MM.1S (cell line): ENCODE measurements at regions not wholly inside any gene's neighbourhood (a gene's known extent, or its start where the extent isn't known, plus 50 kb on each side); places are given as distances from the start of the nearest gene placed in this dataset.

Experiments used
- DNase-seq: peaks from one replicate; pipeline ENCODE4 v3.0.0-alpha.2; 2015
- H2AFZ ChIP-seq: fragments of 300-600 bp; sonication (generic); 2 replicates; pipeline ENCODE4 v1.6.0; 2016; ENCODE audit warnings: antibody characterized with exemption, low read length
- H3F3A ChIP-seq: fragments of 300-600 bp; sonication (generic); 2 replicates; pipeline ENCODE4 v1.6.1; 2016; ENCODE audit warnings: mild to moderate bottlenecking, antibody characterized with exemption, low read length, moderate library complexity, mixed read lengths; ENCODE audit not compliant: insufficient read depth
- H3K27ac ChIP-seq: fragments of 300-600 bp; sonication (generic); 2 replicates; pipeline ENCODE4 v1.5.1; 2016; ENCODE audit warnings: mild to moderate bottlenecking, low read length
- H3K27me3 ChIP-seq: fragments of 300-600 bp; sonication (generic); replicated peaks from 2 replicates; pipeline ENCODE4 v1.6.0; 2016; ENCODE audit warnings: low read length; ENCODE audit not compliant: insufficient read depth
- H3K36me3 ChIP-seq: fragments of 300-600 bp; sonication (generic); replicated peaks from 2 replicates; pipeline ENCODE4 v1.6.1; 2016; ENCODE audit warnings: mild to moderate bottlenecking, low read length, mixed read lengths; ENCODE audit not compliant: insufficient read depth
- H3K4me1 ChIP-seq: fragments of 300-600 bp; sonication (generic); 2 replicates; pipeline ENCODE4 v1.6.1; 2016; ENCODE audit warnings: low read length, mixed read lengths
- H3K4me2 ChIP-seq: fragments of 300-600 bp; sonication (generic); 2 replicates; pipeline ENCODE4 v1.6.0; 2016; ENCODE audit warnings: low read depth, low read length
- H3K4me3 ChIP-seq: fragments of 300-600 bp; sonication (generic); 2 replicates; pipeline ENCODE4 v1.5.1; 2016; ENCODE audit warnings: low read length, mixed read lengths
- H3K79me2 ChIP-seq: fragments of 300-600 bp; sonication (generic); 2 replicates; pipeline ENCODE4 v1.6.1; 2016; ENCODE audit warnings: mixed run types, low read length, mixed read lengths
- H3K9ac ChIP-seq: fragments of 300-600 bp; sonication (generic); 2 replicates; pipeline ENCODE4 v1.6.1; 2016; ENCODE audit warnings: low read length, mixed read lengths
- H3K9me2 ChIP-seq: fragments of 300-600 bp; sonication (generic); replicated peaks from 2 replicates; pipeline ENCODE4 v1.6.1; 2016; ENCODE audit warnings: mild to moderate bottlenecking, low read length, mixed read lengths; ENCODE audit not compliant: insufficient read depth
- H3K9me3 ChIP-seq: fragments of 300-600 bp; sonication (generic); replicated peaks from 2 replicates; pipeline ENCODE4 v1.6.1; 2016; ENCODE audit warnings: mild to moderate bottlenecking, low read length, mixed read lengths; ENCODE audit not compliant: insufficient read depth
- H4K20me1 ChIP-seq: fragments of 300-600 bp; sonication (generic); 2 replicates; pipeline ENCODE4 v1.6.1; 2016; ENCODE audit warnings: mild to moderate bottlenecking, low read length, moderate library complexity, mixed read lengths; ENCODE audit not compliant: insufficient read depth
- CTCF ChIP-seq: fragments of 300-600 bp; sonication (generic); IDR thresholded peaks from 2 replicates; pipeline ENCODE4 v1.5.1; 2016; ENCODE audit warnings: antibody characterized with exemption, low read length, mixed read lengths
- EZH2 ChIP-seq: fragments of 300-600 bp; sonication (generic); optimal IDR thresholded peaks from 2 replicates; pipeline ENCODE3; 2017; ENCODE audit warnings: low read depth, mild to moderate bottlenecking, antibody characterized with exemption, low read length, mixed read lengths
- EZH2phosphoT487 ChIP-seq: fragments of 300-600 bp; sonication (generic); IDR thresholded peaks from 2 replicates; pipeline ENCODE4 v1.6.1; 2018; ENCODE audit warnings: antibody characterized with exemption, low read length

- TF ChIP-seq EZH2 (no peak), CTCF (no peak), EZH2phosphoT487 (no peak)
- no peaks in the 10 kb centered on the region for H3F3A ChIP-seq
- H3K27me3 ChIP-seq: no peaks in the 10 kb centered on the region
- DNase-seq: no peak
- H3K4me2 ChIP-seq: no peak overlapping the region
- H3K4me1 ChIP-seq: no peaks in the 10 kb centered on the region
- H3K4me3 ChIP-seq: no peak overlapping the region
- no peak overlapping the region for H3K9ac ChIP-seq
- H2AFZ ChIP-seq: no peak overlapping the region
- H3K9me3 ChIP-seq: no peaks in the 10 kb centered on the region
- H3K79me2 ChIP-seq: no peaks in the 10 kb centered on the region
- no peaks in the 10 kb centered on the region for H3K9me2 ChIP-seq
- H3K36me3 ChIP-seq: no peaks in the 10 kb centered on the region
- H3K27ac ChIP-seq: no peak overlapping the region
- no peaks in the 10 kb centered on the region for H4K20me1 ChIP-seq
These were observed 243.4 kb upstream of the GRID2 start for GRCh38 chr4:92060333-92060732.

- no peak overlapping the region for H3K9ac ChIP-seq
- no peak for TF ChIP-seq EZH2
- TF ChIP-seq CTCF: no peak
- no peak for TF ChIP-seq EZH2phosphoT487
- no peaks in the 10 kb centered on the region for H3K79me2 ChIP-seq
- no peak overlapping the region for H3K4me2 ChIP-seq
- H3F3A ChIP-seq: no peaks in the 10 kb centered on the region
- no peak overlapping the region for H3K27ac ChIP-seq
- H3K9me2 ChIP-seq: no peaks in the 10 kb centered on the region
- H4K20me1 ChIP-seq: no peaks in the 10 kb centered on the region
- H2AFZ ChIP-seq: no peak overlapping the region
- H3K9me3 ChIP-seq: no peaks in the 10 kb centered on the region
- H3K4me1 ChIP-seq: no peaks in the 10 kb centered on the region
- H3K27me3 ChIP-seq: no peaks in the 10 kb centered on the region
- no peak for DNase-seq
- H3K36me3 ChIP-seq: no peaks in the 10 kb centered on the region
- no peak overlapping the region for H3K4me3 ChIP-seq
These were observed 239.2 kb upstream of the GRID2 start for GRCh38 chr4:92064574-92064973.

- Histone ChIP-seq H2AFZ (no peak overlapping the region), H3K27me3 (no peaks in the 10 kb centered on the region), H3K27ac (no peak overlapping the region), H3K4me1 (no peaks in the 10 kb centered on the region), H4K20me1 (no peaks in the 10 kb centered on the region), H3K9ac (no peak overlapping the region), H3K9me3 (no peaks in the 10 kb centered on the region), H3K79me2 (no peaks in the 10 kb centered on the region), H3K36me3 (no peaks in the 10 kb centered on the region), H3K9me2 (no peaks in the 10 kb centered on the region), H3K4me2 (no peak overlapping the region), H3K4me3 (no peak overlapping the region), H3F3A (no peaks in the 10 kb centered on the region)
- no peak for DNase-seq
- no peak for TF ChIP-seq EZH2
- TF ChIP-seq CTCF: no peak
- TF ChIP-seq EZH2phosphoT487: no peak
These were observed 237.3 kb upstream of the GRID2 start for GRCh38 chr4:92066485-92066884.
